Keratinocyte (primary cell): ENCODE measurements at regions not wholly inside any gene's neighbourhood (a gene's known extent, or its start where the extent isn't known, plus 50 kb on each side); places are given as distances from the start of the nearest gene placed in this dataset.

Experiments used
- DNase-seq: peaks from one replicate; pipeline ENCODE4 v3.0.0-alpha.2; 2011; ENCODE audit warnings: low read depth, missing footprints, low spot score
- FAIRE-seq: peaks from 2 replicates; lab custom pipeline; 2011; peaks lifted over from hg19 to GRCh38; lab: Jason Lieb, UNC
- H2AFZ ChIP-seq: 2 replicates; pipeline ENCODE4 v1.6.0; 2012; ENCODE audit warnings: low read length, control low read depth, inconsistent platforms; ENCODE audit not compliant: control insufficient read depth
- H3K27ac ChIP-seq: 2 replicates; pipeline ENCODE4 v1.5.1; 2011; ENCODE audit warnings: low read length; ENCODE audit not compliant: control insufficient read depth, insufficient read depth
- H3K27me3 ChIP-seq: 3 replicates; pipeline ENCODE4 v1.6.0; 2011; ENCODE audit warnings: low read length; ENCODE audit not compliant: control insufficient read depth, insufficient read depth; ENCODE audit errors: extremely low read depth
- H3K36me3 ChIP-seq, 2 experiments: 2 replicates in 1 of 2; 3 replicates in 1 of 2; pipeline ENCODE4 v1.5.1; 2011; ENCODE audit warnings: low read length in 2 of 2, mild to moderate bottlenecking in 1 of 2; ENCODE audit not compliant: control insufficient read depth in 2 of 2, insufficient read depth in 2 of 2; ENCODE audit errors: extremely low read depth in 1 of 2
- H3K4me1 ChIP-seq: 3 replicates; pipeline ENCODE4 v1.5.1; 2011; ENCODE audit warnings: low read length; ENCODE audit not compliant: control insufficient read depth, insufficient read depth; ENCODE audit errors: extremely low read depth
- H3K4me2 ChIP-seq: 3 replicates; pipeline ENCODE4 v1.6.0; 2011; ENCODE audit warnings: low read depth, low read length; ENCODE audit not compliant: control insufficient read depth, insufficient read depth; ENCODE audit errors: extremely low read depth
- H3K4me3 ChIP-seq, 3 experiments: fragments of 200-600 bp in 1 of 3; sonication (generic) in 1 of 3; 2 replicates in 2 of 3; 3 replicates in 1 of 3; pipeline ENCODE4 v1.5.1; 2011 to 2016; ENCODE audit warnings: low read length in 3 of 3, mild to moderate bottlenecking in 3 of 3, control low read depth in 2 of 3, inconsistent platforms in 1 of 3, low read depth in 1 of 3, mixed read lengths in 1 of 3, mixed run types in 1 of 3, moderate library complexity in 1 of 3; ENCODE audit not compliant: control insufficient read depth in 2 of 3, insufficient read depth in 2 of 3; ENCODE audit errors: extremely low read depth in 1 of 3
- H3K79me2 ChIP-seq: 2 replicates; pipeline ENCODE4 v1.6.0; 2012; ENCODE audit warnings: low read length; ENCODE audit not compliant: control insufficient read depth, insufficient read depth
- H3K9ac ChIP-seq: 3 replicates; pipeline ENCODE4 v1.6.0; 2011; ENCODE audit warnings: low read length; ENCODE audit not compliant: control insufficient read depth, insufficient read depth; ENCODE audit errors: extremely low read depth
- H3K9me1 ChIP-seq: 3 replicates; pipeline ENCODE4 v1.6.0; 2011; ENCODE audit warnings: low read length; ENCODE audit not compliant: control insufficient read depth, insufficient read depth; ENCODE audit errors: extremely low read depth
- H3K9me3 ChIP-seq: 2 replicates; pipeline ENCODE4 v1.5.1; 2012; ENCODE audit warnings: low read depth, low read length; ENCODE audit not compliant: control insufficient read depth
- H4K20me1 ChIP-seq: 3 replicates; pipeline ENCODE4 v1.6.0; 2011; ENCODE audit warnings: low read length; ENCODE audit not compliant: control insufficient read depth, insufficient read depth; ENCODE audit errors: extremely low read depth
- EZH2 ChIP-seq: IDR thresholded peaks from one replicate; pipeline ENCODE4 v1.6.1; 2012; ENCODE audit warnings: inconsistent platforms, mild to moderate bottlenecking, low read length, moderate library complexity
- dilution Hi-C: fragments of 300-500 bp; cut with MboI; formaldehyde crosslinking; loops from one replicate; pipeline ENCODE4 v1.7.0; 2020; ENCODE audit warnings: low sequenced_read_pairs; ENCODE audit not compliant: extremely low pct_ligation_motif_present
- TF ChIP-seq, protein P1 (sequence below), 3 experiments: IDR thresholded peaks in 1 of 3; conservative IDR thresholded peaks in 1 of 3; optimal IDR thresholded peaks in 1 of 3; 2 replicates in 2 of 3; 3 replicates in 1 of 3; pipeline versions ENCODE3 to v1.5.1; 2011; ENCODE audit warnings: low read length in 3 of 3, mild to moderate bottlenecking in 3 of 3, moderate library complexity in 2 of 3, control low read depth in 1 of 3, inconsistent platforms in 1 of 3; ENCODE audit not compliant: insufficient read depth in 2 of 3; ENCODE audit errors: extremely low read depth in 1 of 3

DNA sequence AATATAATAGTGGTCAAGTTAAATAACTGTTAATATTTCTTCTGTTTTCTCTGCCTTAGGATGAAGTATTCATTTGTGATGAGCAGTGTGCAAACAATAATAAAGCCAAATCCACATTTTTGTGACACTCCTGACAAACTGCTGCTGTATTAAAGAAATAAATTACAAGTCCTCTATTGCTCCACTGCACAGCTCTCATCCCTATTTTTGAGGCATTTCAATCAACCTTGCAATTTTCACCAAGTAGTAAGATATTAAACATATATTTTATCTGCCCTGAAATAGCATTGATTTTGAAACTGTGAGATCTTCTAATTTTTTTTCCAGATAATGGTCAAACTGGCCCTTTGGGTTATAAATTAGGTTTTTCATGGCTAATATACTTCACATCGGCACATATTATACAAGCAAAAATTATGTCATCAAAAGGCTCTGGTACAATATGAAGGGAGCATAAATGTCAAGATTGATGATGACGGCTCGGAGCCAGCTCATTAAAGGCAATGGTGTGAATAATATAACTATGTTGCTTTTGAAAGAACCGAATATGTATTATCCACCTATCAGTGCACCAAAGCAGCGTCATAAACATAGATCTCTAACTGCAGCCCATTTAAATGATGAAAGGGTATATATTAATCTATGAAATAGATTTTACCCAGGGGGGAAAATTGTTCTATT is 764.9 kb downstream of the DNAH5 start:
- H3K4me2 ChIP-seq: no peak overlapping the region

DNA sequence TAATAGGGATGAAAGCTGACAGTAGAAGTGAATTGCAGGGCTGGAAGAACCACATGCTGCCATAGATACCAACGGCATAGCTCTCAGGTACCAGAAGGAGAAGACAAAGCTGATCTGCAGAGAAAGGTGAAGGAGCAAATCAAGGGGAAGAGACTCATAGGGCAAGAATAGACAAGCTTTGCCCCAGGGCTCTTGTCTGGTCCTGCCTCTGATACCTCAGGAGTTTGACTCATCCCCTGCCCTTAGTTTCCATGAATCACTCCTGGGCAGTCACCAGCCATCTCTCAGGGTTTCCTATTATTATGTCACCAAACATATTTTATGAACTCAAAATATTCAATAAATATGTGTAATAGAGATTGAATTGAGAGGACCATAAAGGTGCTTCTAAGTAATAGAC is 800.9 kb downstream of the DNAH5 start:
- H3K4me2 ChIP-seq: no peak overlapping the region
- H3K79me2 ChIP-seq: no peaks in the 10 kb centered on the region
- no peaks in the 10 kb centered on the region for H3K36me3 ChIP-seq
- no peaks in the 10 kb centered on the region for H3K9me3 ChIP-seq
- FAIRE-seq (no peak), DNase-seq (peak; percentile 38)
- no peaks in the 10 kb centered on the region for H3K9me1 ChIP-seq
- H4K20me1 ChIP-seq: no peaks in the 10 kb centered on the region
- no peak for TF ChIP-seq EZH2
- TF ChIP-seq, protein P1, sequence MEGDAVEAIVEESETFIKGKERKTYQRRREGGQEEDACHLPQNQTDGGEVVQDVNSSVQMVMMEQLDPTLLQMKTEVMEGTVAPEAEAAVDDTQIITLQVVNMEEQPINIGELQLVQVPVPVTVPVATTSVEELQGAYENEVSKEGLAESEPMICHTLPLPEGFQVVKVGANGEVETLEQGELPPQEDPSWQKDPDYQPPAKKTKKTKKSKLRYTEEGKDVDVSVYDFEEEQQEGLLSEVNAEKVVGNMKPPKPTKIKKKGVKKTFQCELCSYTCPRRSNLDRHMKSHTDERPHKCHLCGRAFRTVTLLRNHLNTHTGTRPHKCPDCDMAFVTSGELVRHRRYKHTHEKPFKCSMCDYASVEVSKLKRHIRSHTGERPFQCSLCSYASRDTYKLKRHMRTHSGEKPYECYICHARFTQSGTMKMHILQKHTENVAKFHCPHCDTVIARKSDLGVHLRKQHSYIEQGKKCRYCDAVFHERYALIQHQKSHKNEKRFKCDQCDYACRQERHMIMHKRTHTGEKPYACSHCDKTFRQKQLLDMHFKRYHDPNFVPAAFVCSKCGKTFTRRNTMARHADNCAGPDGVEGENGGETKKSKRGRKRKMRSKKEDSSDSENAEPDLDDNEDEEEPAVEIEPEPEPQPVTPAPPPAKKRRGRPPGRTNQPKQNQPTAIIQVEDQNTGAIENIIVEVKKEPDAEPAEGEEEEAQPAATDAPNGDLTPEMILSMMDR (optimal IDR thresholded peaks at IDR 0.05 in 1 of 3, IDR thresholded peaks at IDR 0.05 in 1 of 3, conservative IDR thresholded peaks at IDR 0.05 in 1 of 3; ENCODE audit: extremely low read depth in 1 of 3, insufficient read depth in 2 of 3, low read length in 3 of 3): no peak
- H3K9ac ChIP-seq: no peak overlapping the region
- H3K27ac ChIP-seq: no peak overlapping the region
- H3K4me3 ChIP-seq: no peak overlapping the region
- dilution Hi-C loops: no loop called here
- H3K27me3 ChIP-seq: no peaks in the 10 kb centered on the region
- H3K4me1 ChIP-seq: no peaks in the 10 kb centered on the region
- H2AFZ ChIP-seq: no peak overlapping the region

More for the DNA sequence above, 764.9 kb downstream of the DNAH5 start:
- Histone ChIP-seq H3K9me1 (no peaks in the 10 kb centered on the region), H3K4me3 (no peak overlapping the region), H2AFZ (no peak overlapping the region), H4K20me1 (no peaks in the 10 kb centered on the region), H3K4me1 (no peaks in the 10 kb centered on the region), H3K9ac (no peak overlapping the region), H3K36me3 (no peaks in the 10 kb centered on the region), H3K79me2 (no peaks in the 10 kb centered on the region), H3K9me3 (no peaks in the 10 kb centered on the region), H3K27ac (no peak overlapping the region), H3K27me3 (no peaks in the 10 kb centered on the region)
- no peak for FAIRE-seq
- TF ChIP-seq, protein P1 (optimal IDR thresholded peaks at IDR 0.05 in 1 of 3, IDR thresholded peaks at IDR 0.05 in 1 of 3, conservative IDR thresholded peaks at IDR 0.05 in 1 of 3; ENCODE audit: extremely low read depth in 1 of 3, insufficient read depth in 2 of 3, low read length in 3 of 3): no peak
- no peak for TF ChIP-seq EZH2
- dilution Hi-C loops: no loop called here
- DNase-seq: no peak
